ENCODE measurements at regions not wholly inside any gene's neighbourhood (a gene's known extent, or its start where the extent isn't known, plus 50 kb on each side); places are given as distances from the start of the nearest gene placed in this dataset.
A peak's percentile ranks its signal among the peaks of the same experiment; 100 is the strongest.

GRCh38 chr12:75881920-75882319 is 149.7 kb downstream of the PHLDA1 start:
- no peak for DNase-seq
- in situ Hi-C loops (cut with HindIII; ENCODE audit: low pct_ligation_motif_present, low sequenced_read_pairs) = no loop called here
- Histone ChIP-seq H3K27me3 (replicated peaks) (no peaks in the 10 kb centered on the region), H3K27ac (no peak overlapping the region), H3K4me3 (ENCODE audit: low read depth, low read length) (no peak overlapping the region), H3K36me3 (replicated peaks) (no peaks in the 10 kb centered on the region)
- TF ChIP-seq CTCF (IDR thresholded peaks at IDR 0.05; ENCODE audit: low read depth, low read length, missing control alignments) = no peak

- TF ChIP-seq CTCF (IDR thresholded peaks at IDR 0.05; ENCODE audit: low read depth, low read length, missing control alignments) = no peak
- no peak overlapping the region for H3K4me3 ChIP-seq (ENCODE audit: low read depth, low read length)
- peak; percentile 82 for DNase-seq
- H3K27me3 ChIP-seq (replicated peaks) = no peaks in the 10 kb centered on the region
- in situ Hi-C loops (cut with HindIII; ENCODE audit: low pct_ligation_motif_present, low sequenced_read_pairs) = no loop called here
- H3K27ac ChIP-seq = peak overlapping the region; percentile 77
- H3K36me3 ChIP-seq (replicated peaks) = no peaks in the 10 kb centered on the region
These were observed 153.6 kb downstream of the PHLDA1 start for GRCh38 chr12:75877763-75878621.

- Histone ChIP-seq H3K36me3 (replicated peaks) (no peaks in the 10 kb centered on the region), H3K27ac (peak overlapping the region; percentile 77), H3K4me3 (ENCODE audit: low read depth, low read length) (no peak overlapping the region), H3K27me3 (replicated peaks) (no peaks in the 10 kb centered on the region)
- DNase-seq = no peak
- in situ Hi-C loops (cut with HindIII; ENCODE audit: low pct_ligation_motif_present, low sequenced_read_pairs) = no loop called here
- TF ChIP-seq CTCF (IDR thresholded peaks at IDR 0.05; ENCODE audit: low read depth, low read length, missing control alignments) = no peak
These were observed 154.5 kb downstream of the PHLDA1 start for GRCh38 chr12:75876832-75877762.

GRCh38 chr12:75874441-75874840 is 157.1 kb downstream of the PHLDA1 start:
- no peak overlapping the region for H3K4me3 ChIP-seq (ENCODE audit: low read depth, low read length)
- no peak for TF ChIP-seq CTCF (IDR thresholded peaks at IDR 0.05; ENCODE audit: low read depth, low read length, missing control alignments)
- no peak for DNase-seq
- H3K27ac ChIP-seq = no peak overlapping the region
- no peaks in the 10 kb centered on the region for H3K36me3 ChIP-seq (replicated peaks)
- in situ Hi-C loops (cut with HindIII; ENCODE audit: low pct_ligation_motif_present, low sequenced_read_pairs) = no loop called here
- no peaks in the 10 kb centered on the region for H3K27me3 ChIP-seq (replicated peaks)

GRCh38 chr12:75872762-75873161 is 158.8 kb downstream of the PHLDA1 start:
- no peak for DNase-seq
- no peaks in the 10 kb centered on the region for H3K27me3 ChIP-seq (replicated peaks)
- no peak for TF ChIP-seq CTCF (IDR thresholded peaks at IDR 0.05; ENCODE audit: low read depth, low read length, missing control alignments)

More at GRCh38 chr12:75872762-75873161, 158.8 kb downstream of the PHLDA1 start:
- Histone ChIP-seq H3K4me3 (ENCODE audit: low read depth, low read length) (no peak overlapping the region), H3K27ac (no peak overlapping the region), H3K36me3 (replicated peaks) (no peaks in the 10 kb centered on the region)
- in situ Hi-C loops (cut with HindIII; ENCODE audit: low pct_ligation_motif_present, low sequenced_read_pairs) = no loop called here
